A673 (cell line): ENCODE measurements at regions not wholly inside any gene's neighbourhood (a gene's known extent, or its start where the extent isn't known, plus 50 kb on each side); places are given as distances from the start of the nearest gene placed in this dataset.

Experiments
- BruUV-seq: library from RNA; stranded (reverse); fragments of 400-500 nt; replicated peaks from 2 replicates; lab custom pipeline; 2021; lab: Mats Ljungman, UMichigan
- CTCF ChIA-PET: fragments of 300-600 bp; sonication (Branson Sonifier 250); formaldehyde crosslinking; loops from one replicate; lab custom pipeline; 2022; ENCODE audit warnings: antibody characterized with exemption; lab: Charles Lee
- POLR2A ChIA-PET: fragments of 300-600 bp; sonication (Branson Sonifier 250); formaldehyde crosslinking; loops from one replicate; lab custom pipeline; 2022; ENCODE audit warnings: antibody characterized with exemption; ENCODE audit not compliant: low non-redundant PET; lab: Charles Lee
- DNase-seq: peaks from one replicate; pipeline ENCODE4 v3.0.0-alpha.2; 2015; ENCODE audit warnings: low spot score
- H3K27ac ChIP-seq: fragments of 200-600 bp; sonication (generic); 2 replicates; pipeline ENCODE4 v1.5.1; 2016; ENCODE audit warnings: mixed run types, low read depth, mild to moderate bottlenecking, mixed read lengths, antibody characterized with exemption, low read length; ENCODE audit not compliant: poor library complexity, severe bottlenecking
- H3K27me3 ChIP-seq: fragments of 200-600 bp; sonication (generic); replicated peaks from 2 replicates; pipeline ENCODE4 v1.6.1; 2017; ENCODE audit warnings: mixed run types, low read depth, mild to moderate bottlenecking, mixed read lengths, antibody characterized with exemption, low read length; ENCODE audit not compliant: insufficient read depth, poor library complexity
- H3K36me3 ChIP-seq: fragments of 200-600 bp; sonication (generic); 2 replicates; pipeline ENCODE4 v1.6.1; 2016; ENCODE audit warnings: mixed run types, mild to moderate bottlenecking, mixed read lengths, antibody characterized with exemption, low read length; ENCODE audit not compliant: insufficient read depth, poor library complexity, severe bottlenecking
- H3K4me1 ChIP-seq: fragments of 200-600 bp; sonication (generic); 2 replicates; pipeline ENCODE4 v1.6.1; 2017; ENCODE audit warnings: mixed run types, mild to moderate bottlenecking, mixed read lengths, antibody characterized with exemption, low read length; ENCODE audit not compliant: insufficient read depth, poor library complexity, severe bottlenecking
- H3K4me3 ChIP-seq: fragments of 200-600 bp; sonication (generic); 2 replicates; pipeline ENCODE4 v1.5.1; 2016; ENCODE audit warnings: low read depth, mixed run types, mild to moderate bottlenecking, mixed read lengths, low read length; ENCODE audit not compliant: poor library complexity, severe bottlenecking
- H3K9me3 ChIP-seq: fragments of 200-600 bp; sonication (generic); 2 replicates; pipeline ENCODE4 v1.6.1; 2016; ENCODE audit warnings: mixed run types, low read depth, mild to moderate bottlenecking, mixed read lengths, antibody characterized with exemption, low read length; ENCODE audit not compliant: poor library complexity, severe bottlenecking
- EZH2 ChIP-seq: fragments of 200-600 bp; sonication (generic); IDR thresholded peaks from 2 replicates; pipeline ENCODE4 v1.6.1; 2017; ENCODE audit warnings: borderline replicate concordance, low read depth, mild to moderate bottlenecking, mixed read lengths, antibody characterized with exemption, low read length; ENCODE audit not compliant: poor library complexity, severe bottlenecking
- intact Hi-C: fragments of 100-400 bp; cut with micrococcal nuclease; formaldehyde crosslinking; loops from one replicate; pipeline ENCODE4 v1.10.0; 2022; ENCODE audit not compliant: unreplicated experiment
- TF ChIP-seq, protein P1 (sequence below): fragments of 300-800, 200-600 bp; sonication (generic); conservative IDR thresholded peaks from 2 replicates; pipeline ENCODE4 v1.5.1; 2017; ENCODE audit warnings: low read depth, mild to moderate bottlenecking, antibody characterized with exemption, low read length, moderate library complexity, mixed read lengths

DNA sequence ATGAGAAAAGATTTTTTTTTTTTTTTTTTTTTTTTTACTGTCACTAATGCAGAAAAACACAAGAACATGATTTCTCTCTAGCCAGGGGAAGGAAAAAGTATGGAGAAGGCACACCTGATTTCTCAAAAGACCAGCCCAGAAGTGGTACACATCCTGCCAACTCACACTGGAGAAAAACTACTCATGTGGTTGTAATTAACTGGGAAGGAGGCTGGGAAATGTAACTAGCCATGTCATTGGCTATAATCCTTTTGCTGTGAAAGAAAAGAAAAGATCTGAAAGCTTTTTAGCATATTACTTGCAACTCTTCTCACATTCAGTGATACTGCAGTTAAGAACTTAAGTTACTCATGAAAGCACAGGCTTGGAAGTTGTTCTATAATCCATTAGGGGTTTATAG, 195.9 kb upstream of the PMFBP1 start:
- TF ChIP-seq, protein P1, sequence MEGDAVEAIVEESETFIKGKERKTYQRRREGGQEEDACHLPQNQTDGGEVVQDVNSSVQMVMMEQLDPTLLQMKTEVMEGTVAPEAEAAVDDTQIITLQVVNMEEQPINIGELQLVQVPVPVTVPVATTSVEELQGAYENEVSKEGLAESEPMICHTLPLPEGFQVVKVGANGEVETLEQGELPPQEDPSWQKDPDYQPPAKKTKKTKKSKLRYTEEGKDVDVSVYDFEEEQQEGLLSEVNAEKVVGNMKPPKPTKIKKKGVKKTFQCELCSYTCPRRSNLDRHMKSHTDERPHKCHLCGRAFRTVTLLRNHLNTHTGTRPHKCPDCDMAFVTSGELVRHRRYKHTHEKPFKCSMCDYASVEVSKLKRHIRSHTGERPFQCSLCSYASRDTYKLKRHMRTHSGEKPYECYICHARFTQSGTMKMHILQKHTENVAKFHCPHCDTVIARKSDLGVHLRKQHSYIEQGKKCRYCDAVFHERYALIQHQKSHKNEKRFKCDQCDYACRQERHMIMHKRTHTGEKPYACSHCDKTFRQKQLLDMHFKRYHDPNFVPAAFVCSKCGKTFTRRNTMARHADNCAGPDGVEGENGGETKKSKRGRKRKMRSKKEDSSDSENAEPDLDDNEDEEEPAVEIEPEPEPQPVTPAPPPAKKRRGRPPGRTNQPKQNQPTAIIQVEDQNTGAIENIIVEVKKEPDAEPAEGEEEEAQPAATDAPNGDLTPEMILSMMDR, result no peak
- no peak for TF ChIP-seq EZH2
- CTCF ChIA-PET, result no interaction called here

DNA sequence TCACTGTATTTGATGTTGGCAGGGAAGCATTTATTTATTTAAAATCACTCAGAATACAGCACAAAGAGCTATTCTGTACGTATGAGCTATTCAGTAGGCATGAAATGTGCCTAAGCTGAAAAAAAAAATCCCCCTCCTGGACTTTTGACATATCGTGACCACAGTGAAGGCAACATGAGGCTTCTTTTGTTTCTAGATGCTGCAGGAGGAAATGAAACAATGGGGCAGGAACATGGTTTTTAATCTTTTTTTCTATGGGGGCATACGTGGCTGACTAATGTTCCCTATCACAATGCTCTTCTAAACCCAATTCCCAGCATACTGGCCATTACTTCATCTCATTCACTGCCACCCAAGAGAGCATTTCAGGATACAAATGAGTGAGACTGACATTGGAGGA, 191.0 kb upstream of the PMFBP1 start:
- Histone ChIP-seq H3K9me3 (peaks cover 3% of the 10 kb centered on the region), H3K4me1 (no peaks in the 10 kb centered on the region), H3K36me3 (no peaks in the 10 kb centered on the region), H3K27me3 (no peaks in the 10 kb centered on the region), H3K4me3 (no peak overlapping the region), H3K27ac (no peak overlapping the region)
- intact Hi-C loops, result no loop called here
- no peak for DNase-seq
- no peak for TF ChIP-seq EZH2
- TF ChIP-seq, protein P1, result no peak
- POLR2A ChIA-PET, result no interaction called here
- no TSS peak for BruUV-seq
- CTCF ChIA-PET, result no interaction called here

More for the DNA sequence above, 195.9 kb upstream of the PMFBP1 start:
- Histone ChIP-seq H3K27ac (no peak overlapping the region), H3K9me3 (peaks cover 3% of the 10 kb centered on the region), H3K36me3 (no peaks in the 10 kb centered on the region), H3K4me3 (no peak overlapping the region), H3K4me1 (no peaks in the 10 kb centered on the region), H3K27me3 (no peaks in the 10 kb centered on the region)
- DNase-seq, result no peak
- no TSS peak for BruUV-seq
- intact Hi-C loops, result no loop called here
- POLR2A ChIA-PET, result no interaction called here

DNA sequence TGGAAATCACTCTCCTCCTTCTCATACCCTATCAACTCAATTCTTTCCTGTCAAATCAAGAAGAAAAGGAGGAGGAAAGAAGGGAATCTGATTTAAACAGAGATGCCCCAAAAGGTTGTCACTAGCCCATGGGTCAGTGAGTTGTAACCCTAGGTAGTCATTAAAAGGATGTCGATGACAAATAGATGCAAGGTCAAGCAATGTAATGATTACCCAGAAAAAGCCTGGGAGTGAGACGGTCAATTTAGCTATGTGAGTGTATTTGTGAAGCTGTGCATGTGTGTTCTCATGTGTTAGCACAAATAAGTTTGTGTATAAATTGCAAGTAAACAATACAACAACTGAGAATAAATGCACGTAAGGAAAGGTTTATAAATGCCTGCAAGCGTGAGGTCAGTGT, 190.5 kb upstream of the PMFBP1 start:
- no peak for DNase-seq
- TF ChIP-seq EZH2, result no peak
- TF ChIP-seq, protein P1, result no peak
- POLR2A ChIA-PET, result no interaction called here
- no peak overlapping the region for H3K4me3 ChIP-seq
- no TSS peak for BruUV-seq
- H3K27ac ChIP-seq, result no peak overlapping the region
- no peaks in the 10 kb centered on the region for H3K4me1 ChIP-seq
- intact Hi-C loops, result no loop called here
- H3K36me3 ChIP-seq, result no peaks in the 10 kb centered on the region
- H3K27me3 ChIP-seq, result no peaks in the 10 kb centered on the region
- H3K9me3 ChIP-seq, result peaks cover 3% of the 10 kb centered on the region
- CTCF ChIA-PET, result no interaction called here
